PC-3 (cell line): ENCODE measurements at regions not wholly inside any gene's neighbourhood (a gene's known extent, or its start where the extent isn't known, plus 50 kb on each side); places are given as distances from the start of the nearest gene placed in this dataset.
"Not testable (repeated sequence)": the region's sequence is repeated elsewhere in the genome, so short reads cannot be mapped to it uniquely, and the experiment has no call there.

Experiments
- ATAC-seq: fragments of 200-7000 bp; cut with Tn5 transposase; 2 replicates; pipeline ENCODE4 v1.9.1; 2020; ENCODE audit warnings: mild to moderate bottlenecking, moderate library complexity
- BruUV-seq: library from RNA; stranded (reverse); fragments of 400-500 nt; replicated peaks from 2 replicates; lab custom pipeline; 2021; lab: Mats Ljungman, UMichigan
- CTCF ChIA-PET: fragments of 300-600 bp; sonication (Branson Sonifier 250); formaldehyde crosslinking; loops from one replicate; lab custom pipeline; 2022; ENCODE audit warnings: antibody characterized with exemption; lab: Charles Lee
- POLR2A ChIA-PET: fragments of 300-600 bp; sonication (Branson Sonifier 250); formaldehyde crosslinking; loops from one replicate; lab custom pipeline; 2022; ENCODE audit warnings: antibody characterized with exemption; ENCODE audit not compliant: unreplicated experiment; lab: Charles Lee
- DNase-seq: peaks from one replicate; pipeline ENCODE4 v3.0.0-alpha.2; 2015
- H2AFZ ChIP-seq: fragments of 300-600 bp; sonication (generic); 2 replicates; pipeline ENCODE4 v1.6.0; 2016; ENCODE audit warnings: antibody characterized with exemption, low read length
- H3F3A ChIP-seq: fragments of 300-600 bp; sonication (generic); one replicate; pipeline ENCODE4 v1.6.0; 2017; ENCODE audit warnings: antibody characterized with exemption, low read length, control low read depth, mild to moderate bottlenecking; ENCODE audit not compliant: unreplicated experiment
- H3K27ac ChIP-seq: fragments of 300-600 bp; sonication (generic); 2 replicates; pipeline ENCODE4 v1.5.1; 2016; ENCODE audit warnings: mild to moderate bottlenecking, low read length
- H3K27me3 ChIP-seq: fragments of 300-600 bp; sonication (generic); 2 replicates; pipeline ENCODE4 v1.6.1; 2016; ENCODE audit warnings: low read length, mixed read lengths
- H3K36me3 ChIP-seq: fragments of 300-600 bp; sonication (generic); 2 replicates; pipeline ENCODE4 v1.6.1; 2016; ENCODE audit warnings: low read depth, mixed run types, low read length, mixed read lengths
- H3K4me1 ChIP-seq: fragments of 300-600 bp; sonication (generic); 2 replicates; pipeline ENCODE4 v1.5.1; 2016; ENCODE audit warnings: low read length; ENCODE audit not compliant: insufficient read depth
- H3K4me2 ChIP-seq: fragments of 300-600 bp; sonication (generic); 2 replicates; pipeline ENCODE4 v1.6.0; 2016; ENCODE audit warnings: low read length
- H3K4me3 ChIP-seq: fragments of 300-600 bp; sonication (generic); 2 replicates; pipeline ENCODE4 v1.5.1; 2016; ENCODE audit warnings: mild to moderate bottlenecking, low read length, mixed read lengths
- H3K79me2 ChIP-seq: fragments of 300-600 bp; sonication (generic); 2 replicates; pipeline ENCODE4 v1.6.1; 2017; ENCODE audit warnings: low read length, mixed read lengths
- H3K9ac ChIP-seq: fragments of 300-600 bp; sonication (generic); 2 replicates; pipeline ENCODE4 v1.6.0; 2016; ENCODE audit warnings: mild to moderate bottlenecking, low read length
- H3K9me2 ChIP-seq: fragments of 300-600 bp; sonication (generic); replicated peaks from 2 replicates; pipeline ENCODE4 v1.6.1; 2016; ENCODE audit warnings: mixed run types, low read length, mixed read lengths
- H3K9me3 ChIP-seq: fragments of 300-600 bp; sonication (generic); 2 replicates; pipeline ENCODE4 v1.6.1; 2016; ENCODE audit warnings: low read length, mixed read lengths
- H4K20me1 ChIP-seq: fragments of 300-600 bp; sonication (generic); 2 replicates; pipeline ENCODE4 v1.6.1; 2016; ENCODE audit warnings: low read length, mixed read lengths
- intact Hi-C: fragments of 100-400 bp; cut with micrococcal nuclease; formaldehyde crosslinking; loops from 2 replicates; pipeline ENCODE4 v1.9.0; 2023

DNA sequence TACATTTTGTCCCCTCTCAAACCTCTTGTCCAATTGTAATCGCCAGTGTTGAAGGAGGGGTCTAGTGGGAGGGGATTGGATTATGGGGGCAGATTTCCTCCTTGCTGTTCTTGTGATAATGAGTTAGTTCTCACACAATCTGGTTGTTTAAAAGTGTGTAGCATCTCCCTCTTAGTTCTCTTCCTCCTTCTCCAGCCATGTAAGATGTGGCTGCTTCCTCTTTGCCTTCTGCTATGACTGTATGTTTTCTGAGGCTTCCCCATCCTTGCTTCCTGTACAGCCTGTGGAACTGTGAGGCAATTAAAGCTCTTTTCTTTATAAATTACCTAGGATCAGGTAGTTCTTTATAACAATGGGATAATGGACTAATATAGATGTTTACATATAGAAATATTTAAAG is 162.3 kb upstream of the C1QTNF3 start:
- H3F3A ChIP-seq, H4K20me1 ChIP-seq, H3K36me3 ChIP-seq, H3K9me2 ChIP-seq, CTCF ChIA-PET, H3K9me3 ChIP-seq, H3K4me3 ChIP-seq, ATAC-seq, BruUV-seq, H3K79me2 ChIP-seq, intact Hi-C loops, DNase-seq, H3K4me1 ChIP-seq, H3K27me3 ChIP-seq, H3K4me2 ChIP-seq, H3K9ac ChIP-seq, POLR2A ChIA-PET, H2AFZ ChIP-seq, H3K27ac ChIP-seq: not testable (repeated sequence)

DNA sequence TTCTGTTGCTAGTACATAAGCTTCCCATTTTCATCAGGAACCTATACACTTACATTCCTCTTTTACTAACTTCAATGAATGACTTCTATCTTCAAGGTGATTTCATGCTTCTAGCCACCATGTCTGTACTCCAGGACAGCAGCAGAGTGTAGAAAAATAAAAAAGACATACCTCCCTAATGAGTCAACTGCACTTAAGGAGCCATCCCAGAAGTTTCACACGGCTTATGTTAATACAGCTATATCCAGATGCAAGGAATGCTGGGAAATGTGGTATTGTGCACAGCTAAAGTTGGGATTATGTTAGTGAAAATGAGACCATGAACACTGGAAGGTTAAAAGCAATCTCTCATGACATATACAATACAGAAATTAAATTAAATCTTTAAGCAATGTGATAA is 174.4 kb upstream of the C1QTNF3 start:
- H3K27ac ChIP-seq, H4K20me1 ChIP-seq, H3K79me2 ChIP-seq, H3K36me3 ChIP-seq, H2AFZ ChIP-seq, H3F3A ChIP-seq, H3K27me3 ChIP-seq, POLR2A ChIA-PET, H3K4me1 ChIP-seq, H3K4me3 ChIP-seq, H3K9ac ChIP-seq, H3K9me2 ChIP-seq, intact Hi-C loops, CTCF ChIA-PET, H3K4me2 ChIP-seq, H3K9me3 ChIP-seq, ATAC-seq: not testable (repeated sequence)
- DNase-seq: peak; percentile 34
- TSS peak; percentile 12 for BruUV-seq

DNA sequence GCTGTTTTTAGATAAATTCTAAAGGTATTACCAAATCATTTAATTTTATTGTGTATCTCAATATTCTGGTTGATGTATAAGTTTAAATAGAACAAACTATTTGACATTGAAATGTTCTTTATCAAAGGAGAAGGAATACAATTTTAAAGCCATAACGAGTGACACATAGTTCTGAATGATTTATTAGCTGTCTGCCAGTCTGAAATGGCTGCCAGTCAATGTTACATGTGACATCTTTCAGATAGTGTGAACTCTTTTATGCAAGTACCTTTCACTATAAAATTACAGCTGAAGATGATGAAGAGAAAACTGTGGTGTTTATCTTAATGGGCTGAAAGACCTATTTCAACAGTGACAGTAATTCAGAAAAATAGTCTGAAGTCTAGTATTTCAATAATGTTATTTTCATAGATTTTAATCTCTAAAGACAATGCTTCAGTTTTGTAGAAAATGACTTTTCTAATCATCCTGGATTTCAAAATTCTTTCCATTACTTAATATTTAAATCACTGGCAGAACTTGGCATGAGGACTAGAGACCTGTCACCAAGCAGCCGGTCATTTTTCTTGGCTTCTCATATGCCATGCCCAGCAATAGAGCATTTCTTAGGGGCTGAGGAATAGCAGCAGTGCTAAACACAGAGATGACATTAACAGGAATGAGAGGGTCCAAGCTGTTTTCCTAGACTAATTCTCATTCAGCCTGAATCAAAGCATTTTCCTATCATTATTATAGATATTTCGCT is 178.5 kb upstream of the C1QTNF3 start:
- H3K4me3 ChIP-seq, H4K20me1 ChIP-seq, H3K36me3 ChIP-seq, H3K27me3 ChIP-seq, CTCF ChIA-PET, H3K4me1 ChIP-seq, H3K79me2 ChIP-seq, H3F3A ChIP-seq, H2AFZ ChIP-seq, H3K9ac ChIP-seq, DNase-seq, H3K9me2 ChIP-seq, BruUV-seq, H3K4me2 ChIP-seq, POLR2A ChIA-PET, ATAC-seq, intact Hi-C loops, H3K27ac ChIP-seq, H3K9me3 ChIP-seq: not testable (repeated sequence)

DNA sequence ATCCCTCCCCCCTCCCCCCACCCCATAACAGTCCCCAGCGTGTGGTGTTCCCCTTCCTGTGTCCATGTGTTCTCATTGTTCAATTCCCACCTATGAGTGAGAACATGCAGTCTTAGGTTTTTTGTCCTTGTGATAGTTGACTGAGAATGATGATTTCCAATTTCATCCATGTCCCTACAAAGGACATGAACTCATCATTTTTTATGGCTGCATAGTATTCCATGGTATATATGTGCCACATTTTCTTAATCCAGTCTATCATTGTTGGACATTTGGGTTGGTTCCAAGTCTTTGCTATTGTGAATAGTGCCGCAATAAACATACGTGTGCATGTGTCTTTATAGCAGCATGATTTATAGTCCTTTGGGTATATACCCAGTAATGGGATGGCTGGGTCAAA is 180.1 kb upstream of the C1QTNF3 start:
- ATAC-seq, H3K4me3 ChIP-seq, H3K9me3 ChIP-seq, H3K9me2 ChIP-seq, H3K36me3 ChIP-seq, H3K4me2 ChIP-seq, H2AFZ ChIP-seq, DNase-seq, H3K27ac ChIP-seq, H3K9ac ChIP-seq, POLR2A ChIA-PET, H3F3A ChIP-seq, intact Hi-C loops, H3K4me1 ChIP-seq, CTCF ChIA-PET, H3K79me2 ChIP-seq, H3K27me3 ChIP-seq, H4K20me1 ChIP-seq, BruUV-seq: not testable (repeated sequence)

DNA sequence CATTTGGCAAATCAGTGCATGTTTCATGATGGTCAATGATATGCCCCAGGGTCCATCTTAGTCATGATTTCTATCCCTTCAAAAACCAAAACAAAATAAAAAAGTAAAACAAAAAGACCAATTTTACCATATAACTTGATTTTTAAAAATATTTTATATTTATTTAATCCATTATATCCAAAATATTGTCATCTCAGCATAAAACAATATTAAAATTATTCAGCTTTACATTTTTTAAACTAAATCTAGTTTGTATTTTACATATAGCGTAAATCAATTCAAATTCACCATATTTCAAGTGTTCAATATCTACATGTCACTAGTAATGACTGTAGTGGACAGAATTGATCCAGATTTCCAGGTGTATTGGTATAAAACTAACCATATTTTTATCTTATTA is 187.4 kb upstream of the C1QTNF3 start:
- intact Hi-C loops, CTCF ChIA-PET: not testable (repeated sequence)

DNA sequence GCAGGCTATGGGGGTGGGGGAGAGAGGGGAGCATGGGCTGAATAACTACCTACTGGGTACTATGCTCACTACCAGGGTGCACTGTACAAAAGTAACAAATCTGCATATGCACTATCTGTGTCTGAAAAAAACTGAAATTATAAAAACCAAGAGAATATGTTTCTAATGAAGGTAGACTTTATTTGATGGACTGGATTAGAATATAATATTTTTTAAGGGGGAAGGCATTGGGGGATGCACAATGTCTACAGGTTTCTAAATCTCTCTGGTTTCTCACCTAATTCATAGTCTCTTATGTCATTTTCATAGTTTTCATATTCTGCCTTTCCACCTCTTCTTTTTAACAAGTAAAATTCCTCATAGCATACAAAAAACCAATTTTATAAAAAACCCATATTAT is 200.8 kb upstream of the C1QTNF3 start:
- H3K4me1 ChIP-seq, DNase-seq, POLR2A ChIA-PET, CTCF ChIA-PET, ATAC-seq, H4K20me1 ChIP-seq, H3K36me3 ChIP-seq, intact Hi-C loops, H3F3A ChIP-seq, H2AFZ ChIP-seq, H3K27me3 ChIP-seq, H3K9me2 ChIP-seq, H3K9me3 ChIP-seq: not testable (repeated sequence)
- Histone ChIP-seq H3K79me2 (peaks cover 19% of the 10 kb centered on the region), H3K27ac (peak overlapping the region; percentile 32; the same call in 1 of the 2 replicates), H3K9ac (peak overlapping the region; percentile 38; the same call in 1 of the 2 replicates), H3K4me3 (peak overlapping the region; percentile 48), H3K4me2 (peak overlapping the region; percentile 46)
- TSS peak; percentile 56 for BruUV-seq

More for the DNA sequence above, 187.4 kb upstream of the C1QTNF3 start:
- H3K9ac ChIP-seq, DNase-seq, H3K79me2 ChIP-seq, H4K20me1 ChIP-seq, ATAC-seq, H3K9me2 ChIP-seq, BruUV-seq, H3K4me3 ChIP-seq, H3K36me3 ChIP-seq, H3K4me2 ChIP-seq, H3K27ac ChIP-seq, H3K27me3 ChIP-seq, POLR2A ChIA-PET, H3K9me3 ChIP-seq, H2AFZ ChIP-seq, H3K4me1 ChIP-seq, H3F3A ChIP-seq: not testable (repeated sequence)
